Effector memory CD4-positive, alpha-beta T cell (primary cell): ENCODE measurements at regions not wholly inside any gene's neighbourhood (a gene's known extent, or its start where the extent isn't known, plus 50 kb on each side); places are given as distances from the start of the nearest gene placed in this dataset.

Source experiments
- DNase-seq, 3 donors: peaks; one replicate each; pipeline ENCODE4 v3.0.0-alpha.2; 2020
- H3K27ac ChIP-seq: 2 replicates; pipeline ENCODE4 v1.7.0; 2013; ENCODE audit warnings: mild to moderate bottlenecking, low read length, moderate library complexity; ENCODE audit not compliant: insufficient read depth, poor library complexity, severe bottlenecking
- H3K27me3 ChIP-seq: replicated peaks from 2 replicates; pipeline ENCODE4 v1.7.0; 2013; ENCODE audit warnings: mild to moderate bottlenecking, low read length; ENCODE audit not compliant: insufficient read depth, control insufficient read depth, poor library complexity, severe bottlenecking
- H3K36me3 ChIP-seq: 2 replicates; pipeline ENCODE4 v1.7.0; 2013; ENCODE audit warnings: mild to moderate bottlenecking, low read length, moderate library complexity; ENCODE audit not compliant: control insufficient read depth, insufficient read depth
- H3K4me1 ChIP-seq: 2 replicates; pipeline ENCODE4 v1.7.0; 2013; ENCODE audit warnings: low read length, mild to moderate bottlenecking; ENCODE audit not compliant: control insufficient read depth, insufficient read depth, poor library complexity, severe bottlenecking
- H3K4me3 ChIP-seq: 2 replicates; pipeline ENCODE4 v1.7.0; 2013; ENCODE audit warnings: low read length, low read depth, mild to moderate bottlenecking; ENCODE audit not compliant: insufficient read depth, poor library complexity, severe bottlenecking
- H3K9me3 ChIP-seq: 2 replicates; pipeline ENCODE4 v1.7.0; 2013; ENCODE audit warnings: mild to moderate bottlenecking, low read length, moderate library complexity; ENCODE audit not compliant: control insufficient read depth

GRCh38 chr10:8638088-8638672 is 583.7 kb downstream of the GATA3 start:
- Histone ChIP-seq H3K9me3 (no peaks in the 10 kb centered on the region), H3K4me3 (no peak overlapping the region), H3K36me3 (no peaks in the 10 kb centered on the region), H3K27ac (no peak overlapping the region), H3K4me1 (no peaks in the 10 kb centered on the region), H3K27me3 (no peaks in the 10 kb centered on the region)
- DNase-seq: no peak

GRCh38 chr10:8639486-8640185 is 585.1 kb downstream of the GATA3 start:
- H3K36me3 ChIP-seq: no peaks in the 10 kb centered on the region
- H3K27ac ChIP-seq: no peak overlapping the region
- no peaks in the 10 kb centered on the region for H3K4me1 ChIP-seq
- no peak for DNase-seq
- no peaks in the 10 kb centered on the region for H3K27me3 ChIP-seq
- H3K4me3 ChIP-seq: no peak overlapping the region
- no peaks in the 10 kb centered on the region for H3K9me3 ChIP-seq

DNA sequence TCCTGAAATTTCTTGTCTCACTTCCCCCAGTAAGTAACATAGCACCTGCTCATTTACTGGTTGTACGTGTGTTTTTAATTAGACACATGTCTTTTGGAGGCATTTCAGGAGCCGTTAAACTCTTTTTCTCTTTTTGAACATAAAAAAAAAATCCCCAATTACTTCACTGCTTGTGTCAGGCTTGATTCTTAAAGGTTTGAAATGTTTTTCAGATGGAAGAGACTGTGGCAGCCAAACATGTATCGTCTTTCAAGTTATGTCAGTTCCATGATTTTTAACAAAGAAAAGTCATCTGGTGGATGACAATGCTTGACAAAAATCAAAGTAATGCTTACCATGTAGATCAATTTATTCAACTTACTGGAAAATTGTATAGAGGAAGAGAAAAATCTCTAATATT is 585.8 kb downstream of the GATA3 start:
- DNase-seq: no peak
- Histone ChIP-seq H3K27me3 (no peaks in the 10 kb centered on the region), H3K27ac (no peak overlapping the region), H3K9me3 (no peaks in the 10 kb centered on the region), H3K4me3 (no peak overlapping the region), H3K36me3 (no peaks in the 10 kb centered on the region), H3K4me1 (no peaks in the 10 kb centered on the region)

GRCh38 chr10:8640878-8641277 is 586.4 kb downstream of the GATA3 start:
- Histone ChIP-seq H3K9me3 (no peaks in the 10 kb centered on the region), H3K4me1 (no peaks in the 10 kb centered on the region), H3K4me3 (no peak overlapping the region), H3K36me3 (no peaks in the 10 kb centered on the region), H3K27ac (no peak overlapping the region), H3K27me3 (no peaks in the 10 kb centered on the region)
- DNase-seq: no peak

DNA sequence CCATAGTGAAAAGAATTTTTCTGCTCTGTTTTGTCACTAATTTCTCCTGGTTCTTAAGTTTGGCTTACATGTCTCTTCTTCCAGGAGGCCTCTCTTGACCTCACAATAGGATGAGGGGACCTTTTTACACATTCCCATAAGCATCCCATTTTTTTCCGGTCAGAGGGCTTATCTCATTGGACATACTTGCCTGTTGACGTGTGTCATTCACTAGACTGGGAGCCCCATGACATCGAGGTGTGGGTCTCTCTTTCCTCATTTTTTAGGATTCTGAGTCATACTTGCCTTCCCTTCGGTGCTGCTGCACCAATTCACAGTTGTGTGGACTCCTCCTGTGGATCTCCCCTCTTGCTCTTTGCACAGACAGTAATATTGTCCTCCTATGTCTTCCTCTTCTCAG is 601.8 kb downstream of the GATA3 start:
- Histone ChIP-seq H3K4me3 (no peak overlapping the region), H3K9me3 (no peaks in the 10 kb centered on the region), H3K36me3 (no peaks in the 10 kb centered on the region), H3K27ac (no peak overlapping the region), H3K4me1 (no peaks in the 10 kb centered on the region), H3K27me3 (no peaks in the 10 kb centered on the region)
- no peak for DNase-seq

DNA sequence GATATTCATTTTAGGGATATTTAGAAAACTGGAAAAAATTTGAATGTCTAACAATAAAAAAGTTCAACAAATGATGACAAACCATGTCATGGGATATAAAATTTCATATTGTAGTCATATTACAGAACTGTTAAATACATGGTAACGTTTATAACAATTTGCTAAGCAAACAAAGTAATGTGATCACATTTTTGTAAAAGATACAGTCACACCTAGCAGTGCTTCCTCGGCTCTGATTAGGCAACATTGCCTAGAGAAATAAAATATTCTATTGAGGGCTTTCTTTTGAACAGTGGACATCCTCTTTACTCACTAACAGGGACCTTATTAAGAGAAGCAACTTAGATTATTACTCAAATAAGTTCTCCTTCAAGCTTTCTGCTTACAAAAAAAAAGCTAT is 605.5 kb downstream of the GATA3 start:
- no peaks in the 10 kb centered on the region for H3K9me3 ChIP-seq
- DNase-seq: no peak
- H3K27ac ChIP-seq: no peak overlapping the region
- H3K27me3 ChIP-seq: no peaks in the 10 kb centered on the region
- no peaks in the 10 kb centered on the region for H3K36me3 ChIP-seq
- no peak overlapping the region for H3K4me3 ChIP-seq
- no peaks in the 10 kb centered on the region for H3K4me1 ChIP-seq

GRCh38 chr10:8661886-8662285 is 607.4 kb downstream of the GATA3 start:
- no peaks in the 10 kb centered on the region for H3K27me3 ChIP-seq
- H3K27ac ChIP-seq: no peak overlapping the region
- no peaks in the 10 kb centered on the region for H3K9me3 ChIP-seq
- no peak for DNase-seq
- H3K36me3 ChIP-seq: no peaks in the 10 kb centered on the region
- H3K4me3 ChIP-seq: no peak overlapping the region
- H3K4me1 ChIP-seq: no peaks in the 10 kb centered on the region

- Histone ChIP-seq H3K27ac (no peak overlapping the region), H3K36me3 (no peaks in the 10 kb centered on the region), H3K9me3 (no peaks in the 10 kb centered on the region), H3K4me3 (no peak overlapping the region), H3K4me1 (no peaks in the 10 kb centered on the region), H3K27me3 (no peaks in the 10 kb centered on the region)
- DNase-seq: no peak
These were observed 608.6 kb downstream of the GATA3 start for GRCh38 chr10:8663131-8663530.

- Histone ChIP-seq H3K27me3 (peaks cover 4% of the 10 kb centered on the region), H3K4me3 (no peak overlapping the region), H3K27ac (no peak overlapping the region), H3K36me3 (no peaks in the 10 kb centered on the region), H3K4me1 (no peaks in the 10 kb centered on the region), H3K9me3 (no peaks in the 10 kb centered on the region)
- DNase-seq: no peak
These were observed 610.8 kb downstream of the GATA3 start for GRCh38 chr10:8665322-8665721.

- H3K9me3 ChIP-seq: no peaks in the 10 kb centered on the region
- H3K36me3 ChIP-seq: no peaks in the 10 kb centered on the region
- H3K27me3 ChIP-seq: peaks cover 4% of the 10 kb centered on the region
- no peak overlapping the region for H3K4me3 ChIP-seq
- no peaks in the 10 kb centered on the region for H3K4me1 ChIP-seq
- DNase-seq: no peak
- no peak overlapping the region for H3K27ac ChIP-seq
These were observed 616.0 kb downstream of the GATA3 start for GRCh38 chr10:8670461-8670860.
